ENCODE measurements at regions not wholly inside any gene's neighbourhood (a gene's known extent, or its start where the extent isn't known, plus 50 kb on each side); places are given as distances from the start of the nearest gene placed in this dataset.

- TF ChIP-seq FOXP2 (optimal IDR thresholded peaks at IDR 0.05; ENCODE audit: borderline replicate concordance, extremely low read depth, extremely low read length, insufficient read depth) (no peak), POLR2AphosphoS5 (IDR thresholded peaks at IDR 0.05; ENCODE audit: low read depth, low read length) (no peak), TAF1 (IDR thresholded peaks at IDR 0.05; ENCODE audit: borderline replicate concordance, insufficient read depth, low read length) (no peak), REST (IDR thresholded peaks at IDR 0.05; ENCODE audit: insufficient read depth in 1 of 2, low read depth in 2 of 2, low read length in 2 of 2) (no peak), SIN3A (IDR thresholded peaks at IDR 0.05; ENCODE audit: borderline replicate concordance, insufficient read depth, low read length) (no peak)
Measured at GRCh38 chr3:89577637-89578530, 470.5 kb downstream of the EPHA3 start.

- no peak for TF ChIP-seq FOXP2 (optimal IDR thresholded peaks at IDR 0.05; ENCODE audit: borderline replicate concordance, extremely low read depth, extremely low read length, insufficient read depth)
- TF ChIP-seq SIN3A (IDR thresholded peaks at IDR 0.05; ENCODE audit: borderline replicate concordance, insufficient read depth, low read length), result no peak
- TF ChIP-seq POLR2AphosphoS5 (IDR thresholded peaks at IDR 0.05; ENCODE audit: low read depth, low read length), result no peak
- no peak for TF ChIP-seq REST (IDR thresholded peaks at IDR 0.05; ENCODE audit: insufficient read depth in 1 of 2, low read depth in 2 of 2, low read length in 2 of 2)
- TF ChIP-seq TAF1 (IDR thresholded peaks at IDR 0.05; ENCODE audit: borderline replicate concordance, insufficient read depth, low read length), result no peak
Measured at GRCh38 chr3:89580859-89581258, 473.4 kb downstream of the EPHA3 start.

- TF ChIP-seq FOXP2 (optimal IDR thresholded peaks at IDR 0.05; ENCODE audit: borderline replicate concordance, extremely low read depth, extremely low read length, insufficient read depth) (no peak), SIN3A (IDR thresholded peaks at IDR 0.05; ENCODE audit: borderline replicate concordance, insufficient read depth, low read length) (no peak), REST (IDR thresholded peaks at IDR 0.05; ENCODE audit: insufficient read depth in 1 of 2, low read depth in 2 of 2, low read length in 2 of 2) (no peak), POLR2AphosphoS5 (IDR thresholded peaks at IDR 0.05; ENCODE audit: low read depth, low read length) (no peak), TAF1 (IDR thresholded peaks at IDR 0.05; ENCODE audit: borderline replicate concordance, insufficient read depth, low read length) (no peak)
Measured at GRCh38 chr3:89584398-89584797, 477.0 kb downstream of the EPHA3 start.

- TF ChIP-seq REST (IDR thresholded peaks at IDR 0.05; ENCODE audit: insufficient read depth in 1 of 2, low read depth in 2 of 2, low read length in 2 of 2) (no peak), SIN3A (IDR thresholded peaks at IDR 0.05; ENCODE audit: borderline replicate concordance, insufficient read depth, low read length) (no peak), FOXP2 (optimal IDR thresholded peaks at IDR 0.05; ENCODE audit: borderline replicate concordance, extremely low read depth, extremely low read length, insufficient read depth) (no peak), POLR2AphosphoS5 (IDR thresholded peaks at IDR 0.05; ENCODE audit: low read depth, low read length) (no peak), TAF1 (IDR thresholded peaks at IDR 0.05; ENCODE audit: borderline replicate concordance, insufficient read depth, low read length) (no peak)
Measured at GRCh38 chr3:89586256-89586655, 478.8 kb downstream of the EPHA3 start.
